ENCODE measurements at regions not wholly inside any gene's neighbourhood (a gene's known extent, or its start where the extent isn't known, plus 50 kb on each side); places are given as distances from the start of the nearest gene placed in this dataset.
"Not testable (repeated sequence)": the region's sequence is repeated elsewhere in the genome, so short reads cannot be mapped to it uniquely, and the experiment has no call there.

DNA sequence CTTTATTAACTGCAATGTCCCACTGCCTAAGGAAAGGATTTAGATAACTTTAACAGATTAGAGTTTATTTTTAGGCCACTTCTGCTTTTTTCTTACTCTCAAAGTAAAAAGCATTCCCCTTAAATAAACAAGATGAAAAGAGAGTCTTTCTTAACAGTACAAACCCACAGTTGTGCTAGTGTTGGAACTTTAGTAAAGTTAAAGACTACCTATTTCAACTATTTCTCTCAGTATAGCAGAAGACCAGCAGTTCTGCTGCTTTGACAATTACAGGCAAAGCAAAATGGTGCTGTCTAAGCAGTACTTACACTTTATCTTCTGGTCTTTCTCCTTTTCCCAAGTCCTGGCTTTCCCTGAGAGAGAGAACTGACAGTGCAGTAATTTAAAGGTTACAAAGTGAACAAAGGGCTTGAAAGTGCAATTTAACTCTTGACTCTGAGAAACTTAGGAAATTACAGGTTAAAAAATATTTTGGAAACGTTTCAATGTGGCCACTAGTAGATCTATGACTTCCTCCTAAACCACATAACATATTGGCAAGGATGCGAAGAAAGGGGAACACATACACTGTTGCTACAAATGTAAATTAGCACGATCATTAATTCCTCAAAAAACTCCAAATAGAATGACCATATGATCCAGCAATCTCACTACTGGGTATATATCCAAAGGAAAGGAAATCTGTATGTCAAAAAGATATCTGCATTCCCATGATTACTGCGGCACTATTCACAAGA is 135.4 kb upstream of the POGK start:
- DNase-seq, result no peak

DNA sequence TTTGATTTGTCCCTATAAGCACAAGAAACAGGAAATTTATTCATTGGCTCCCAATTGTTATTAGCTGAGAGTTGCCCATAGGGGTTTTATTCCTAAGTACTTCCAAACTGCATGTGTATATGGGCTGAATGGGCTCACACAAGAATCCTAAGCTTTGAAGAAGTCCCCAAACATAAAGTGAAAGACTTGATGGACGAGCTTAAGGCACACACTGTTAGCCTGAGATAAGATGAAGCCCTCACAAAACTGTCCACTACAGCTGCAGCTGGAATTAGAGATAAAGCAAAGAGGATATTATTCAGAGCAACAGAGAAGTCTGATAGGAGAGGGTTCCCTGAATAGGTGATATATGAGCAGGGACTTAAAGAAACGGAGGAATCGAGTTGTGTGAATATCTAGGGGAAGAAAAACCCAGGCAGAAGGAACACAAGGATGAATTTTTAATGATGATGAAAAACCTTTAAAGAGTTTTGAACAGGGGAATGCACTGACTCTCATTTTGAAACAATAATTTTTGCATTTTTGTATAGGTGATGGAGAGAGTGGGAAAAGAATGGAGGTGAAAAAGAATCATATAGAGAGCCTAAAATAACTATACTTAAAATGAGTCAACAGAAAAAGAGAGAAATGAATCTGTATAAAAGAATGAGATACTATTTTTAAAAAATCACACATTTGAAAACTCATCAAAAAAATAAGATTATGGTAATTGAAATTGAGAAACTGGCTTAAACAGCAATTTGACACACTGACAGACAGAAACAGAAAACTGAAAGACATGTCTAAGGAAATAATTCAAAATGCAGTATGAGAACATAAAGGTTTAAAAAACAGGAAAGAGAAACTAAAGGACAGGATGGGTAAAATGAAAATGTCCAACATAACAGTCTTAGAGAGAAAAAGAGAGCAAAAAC is 133.6 kb upstream of the POGK start:
- no peak for DNase-seq

DNA sequence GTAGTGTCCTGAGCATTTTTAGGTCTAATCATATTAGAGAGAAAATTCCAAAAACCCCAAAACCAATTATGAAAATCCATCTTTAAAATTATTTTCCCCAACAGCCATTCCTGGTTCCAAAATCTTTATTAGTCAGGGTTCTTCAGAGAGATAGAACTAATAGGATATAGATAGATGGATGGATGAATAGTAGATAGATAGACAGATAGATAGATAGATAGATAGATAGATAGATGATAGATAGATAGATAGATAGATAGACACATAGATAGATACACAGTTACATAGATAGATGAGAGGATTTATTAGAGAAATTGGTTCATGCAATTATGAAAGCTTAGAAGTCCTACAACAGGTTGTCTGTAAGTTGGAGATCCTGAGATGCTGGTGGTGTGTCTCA is 122.7 kb upstream of the POGK start:
- DNase-seq, result no peak

DNA sequence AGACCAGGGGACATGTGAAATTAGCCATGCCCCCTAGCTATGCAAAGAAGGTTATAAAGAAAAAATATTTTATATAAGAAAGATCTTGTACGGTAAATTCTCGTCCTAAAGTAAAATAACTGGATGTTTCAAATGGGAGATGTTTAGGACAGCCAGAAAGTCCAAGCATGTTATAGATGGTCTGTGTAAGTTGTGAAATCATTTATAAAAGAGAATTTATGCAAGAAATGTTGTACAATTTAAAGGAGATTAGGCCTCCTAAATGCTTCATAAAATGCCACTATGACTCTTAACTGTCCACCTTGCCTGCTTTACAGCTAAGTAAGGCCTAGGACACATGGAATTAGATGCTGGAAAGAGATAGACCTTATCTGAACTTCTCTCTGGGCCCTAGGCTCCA is 118.1 kb upstream of the POGK start:
- no peak for DNase-seq

DNA sequence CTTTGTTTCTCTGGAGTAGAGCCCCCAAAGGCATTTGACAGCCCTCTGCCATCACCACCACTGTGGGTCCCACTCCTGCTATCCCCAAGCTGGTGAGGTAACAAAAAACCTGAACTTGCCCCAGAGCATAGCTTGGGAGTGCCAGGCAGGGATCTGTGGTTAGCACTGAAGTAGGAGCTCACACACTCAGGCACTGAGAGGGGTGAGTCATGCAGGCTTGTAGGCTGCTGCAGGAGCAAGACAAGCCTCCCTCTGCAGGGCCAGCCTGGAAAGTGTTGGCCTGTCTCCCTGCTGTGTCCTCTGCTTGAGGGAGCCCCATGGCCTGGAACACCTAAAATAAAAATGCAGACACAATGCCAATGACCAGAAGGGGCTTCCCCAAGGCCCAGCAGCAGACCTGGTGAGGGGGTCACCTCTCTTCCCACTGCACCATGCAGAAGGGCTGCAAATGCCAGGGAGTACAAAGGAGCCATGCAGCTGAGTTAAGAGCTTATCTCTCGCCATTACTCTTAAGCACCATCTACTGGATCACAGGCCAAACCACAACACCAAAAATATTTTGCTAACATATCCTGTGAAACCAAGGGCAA is 108.9 kb upstream of the POGK start:
- no peak for DNase-seq

DNA sequence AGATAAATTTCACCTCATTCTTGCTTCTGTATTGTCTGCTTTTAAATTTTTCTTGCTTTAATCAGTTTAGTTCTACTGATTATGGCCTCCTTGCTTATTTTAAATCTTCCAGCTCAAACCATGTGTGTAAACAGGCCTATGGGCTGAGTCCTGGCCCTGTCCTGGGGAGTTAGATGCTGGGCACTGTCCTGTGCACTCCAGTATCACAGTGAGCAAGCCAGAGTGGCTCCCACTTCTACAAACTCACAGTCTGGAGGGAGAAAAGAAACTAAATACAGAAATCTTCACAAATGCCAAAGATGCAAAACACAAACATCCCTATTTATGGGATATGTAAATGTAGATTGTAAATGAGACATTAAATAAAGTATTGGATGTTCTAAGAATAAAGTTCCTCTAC is 101.1 kb upstream of the POGK start:
- DNase-seq, result no peak

DNA sequence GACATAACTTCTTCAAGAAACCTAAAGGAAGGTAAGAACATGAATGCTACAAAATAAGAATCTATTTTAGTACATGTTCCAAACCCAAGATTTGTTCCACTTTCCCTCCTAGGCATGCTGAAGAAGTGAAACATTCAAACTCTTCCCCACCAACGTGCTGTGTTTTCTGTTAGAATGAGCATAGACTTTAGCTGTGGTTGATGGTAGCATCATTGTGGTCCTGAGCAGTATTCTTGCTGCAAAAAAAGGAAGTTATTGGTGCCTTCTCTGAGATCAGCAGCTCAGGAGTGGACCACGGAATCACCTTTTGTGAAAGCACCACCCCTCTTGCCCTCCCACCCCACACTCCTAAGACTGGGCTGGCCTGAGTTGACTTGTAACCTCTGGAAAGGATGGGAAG is 100.4 kb upstream of the POGK start:
- no peak for DNase-seq

DNA sequence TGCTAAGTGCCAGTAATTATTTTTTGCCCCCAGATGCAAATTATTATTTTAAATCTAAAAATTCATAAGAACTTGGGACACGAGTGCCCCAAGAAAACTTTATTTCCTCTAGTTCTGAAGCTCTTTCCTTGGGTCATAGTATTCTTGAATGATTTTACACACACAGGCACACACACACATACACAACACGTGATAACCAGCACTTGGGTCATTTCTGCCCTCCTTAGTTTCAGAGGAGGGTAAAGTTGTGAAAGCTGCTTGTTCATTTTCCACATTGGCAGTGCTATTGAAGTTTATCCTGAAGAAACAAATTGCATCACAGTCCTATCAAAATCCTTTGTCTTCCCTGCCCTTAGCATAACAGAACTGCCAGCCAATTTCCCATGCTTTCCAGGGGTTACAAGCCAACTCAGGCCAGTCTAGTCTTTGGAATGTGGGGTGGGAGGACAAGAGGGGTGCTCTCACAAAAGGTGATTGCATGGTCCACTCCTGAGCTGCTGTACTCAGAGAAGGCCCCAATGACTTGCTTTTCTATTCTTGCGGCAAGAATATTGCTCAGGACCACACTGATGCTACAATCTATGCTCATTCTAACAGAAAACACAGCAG is 98.5 kb upstream of the POGK start:
- DNase-seq, result no peak

DNA sequence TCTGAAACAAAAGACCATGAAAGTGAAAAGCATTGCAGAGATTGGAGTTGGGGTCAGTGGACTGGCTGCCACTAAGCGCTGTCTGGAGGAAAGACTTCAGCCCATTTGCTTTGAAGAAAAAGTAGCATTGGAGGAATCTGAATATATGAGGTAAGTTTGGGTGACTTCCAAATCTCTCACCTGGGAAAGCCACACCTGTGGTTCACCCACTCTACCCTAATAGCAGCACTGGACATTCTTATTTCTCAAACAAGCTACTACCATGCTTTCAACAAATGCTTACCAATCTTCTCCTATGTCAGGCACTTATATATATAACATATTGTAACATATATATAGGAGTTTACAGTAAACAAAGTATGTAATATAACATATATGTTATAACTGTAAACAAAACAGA is 76.0 kb upstream of the POGK start:
- DNase-seq, result no peak

DNA sequence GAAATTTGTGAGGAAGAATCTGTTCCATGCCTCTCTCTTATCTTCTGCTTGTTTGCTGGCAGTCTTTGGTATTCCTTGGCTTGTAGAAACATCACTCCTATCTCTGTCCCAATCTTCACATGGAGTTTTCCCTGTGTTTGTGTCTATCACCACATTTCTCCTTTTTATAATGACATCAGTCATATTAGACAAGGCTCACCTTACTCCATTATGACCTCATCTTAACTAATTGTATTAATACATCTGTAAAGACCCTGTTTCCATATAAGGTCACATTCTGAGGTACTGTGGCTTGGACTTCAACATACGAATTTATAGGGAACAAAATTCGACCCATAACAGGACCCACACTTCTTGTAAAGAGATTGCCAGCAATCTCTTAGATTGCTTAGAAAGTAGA is 72.3 kb upstream of the POGK start:
- DNase-seq, result no peak

DNA sequence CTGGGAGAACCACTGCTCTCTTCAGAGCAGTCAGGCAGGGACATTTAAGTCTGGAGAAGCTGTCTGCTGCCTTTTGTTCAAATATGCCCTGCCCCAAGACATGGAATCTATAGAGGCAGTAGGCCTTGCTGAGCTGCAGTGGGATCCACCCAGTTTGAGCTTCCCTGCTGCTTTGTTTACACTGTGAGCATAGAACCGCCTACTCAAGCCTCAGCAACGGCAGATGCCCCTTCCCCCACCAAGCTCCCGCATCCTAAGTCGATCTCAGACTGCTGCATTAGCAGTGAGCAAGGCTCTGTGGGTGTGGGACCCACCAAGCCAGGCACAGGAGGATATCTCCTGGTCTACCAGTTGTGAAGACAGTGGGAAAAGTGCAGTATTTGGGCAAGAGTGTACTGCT is 54.6 kb upstream of the POGK start:
- not testable (repeated sequence) for DNase-seq

DNA sequence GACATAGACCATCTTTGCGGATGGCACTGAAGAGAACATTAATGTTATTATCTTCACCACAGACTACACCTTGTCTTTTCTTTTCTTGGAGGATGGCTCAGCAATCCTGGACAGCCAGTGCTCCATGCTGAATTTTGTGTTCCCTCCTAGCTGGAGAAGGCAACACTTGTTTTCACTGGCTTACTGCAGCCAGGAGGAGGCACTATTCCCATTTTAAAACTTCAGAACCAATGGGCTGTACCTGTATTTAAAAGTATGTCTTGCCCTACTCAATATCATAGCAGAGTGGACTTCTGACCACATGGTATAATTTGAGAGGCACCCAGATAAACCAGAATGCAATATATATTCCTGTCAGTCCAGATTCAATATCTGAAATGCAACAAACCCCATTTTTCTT is 53.3 kb upstream of the POGK start:
- no peak for DNase-seq

DNA sequence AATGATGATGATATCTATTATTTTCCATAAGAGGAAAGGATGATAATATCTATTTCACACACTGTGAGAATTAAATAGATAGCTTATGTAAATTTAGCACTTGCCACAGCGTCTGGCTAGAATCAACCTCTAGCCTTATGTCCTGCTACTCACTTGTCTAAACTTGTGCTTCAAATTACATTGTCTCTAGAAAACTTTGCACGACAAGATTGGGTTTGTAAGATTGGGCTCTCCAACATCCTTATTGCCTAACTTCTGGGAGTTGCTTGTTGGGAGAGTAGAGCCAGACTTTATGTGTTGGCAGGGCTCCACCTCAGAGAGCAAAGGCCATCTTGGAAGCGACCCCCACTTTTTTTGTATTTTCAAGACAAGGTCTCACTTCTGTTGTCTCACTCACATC is 50.0 kb upstream of the POGK start:
- DNase-seq, result no peak
